AG04449 (cell line): ENCODE measurements at regions not wholly inside any gene's neighbourhood (a gene's known extent, or its start where the extent isn't known, plus 50 kb on each side); places are given as distances from the start of the nearest gene placed in this dataset.
A peak's percentile ranks its signal among the peaks of the same experiment; 100 is the strongest.
"Not testable (repeated sequence)": the region's sequence is repeated elsewhere in the genome, so short reads cannot be mapped to it uniquely, and the experiment has no call there.

Experiments used
- CTCF ChIA-PET: fragments of 350-600 bp; formaldehyde crosslinking; extraction: SDS; loops from one replicate; lab custom pipeline; 2021; ENCODE audit warnings: antibody characterized with exemption; lab: Yijun Ruan, JAX
- POLR2A ChIA-PET: fragments of 400-600, 350-600 bp; formaldehyde crosslinking; extraction: SDS; loops from one replicate; lab custom pipeline; 2020; ENCODE audit warnings: antibody characterized with exemption, inconsistent platforms; lab: Yijun Ruan, JAX
- DNase-seq: peaks from one replicate; pipeline ENCODE4 v3.0.0-alpha.2; 2010; ENCODE audit warnings: low read depth, low spot score
- H3K4me3 ChIP-seq: 2 replicates; pipeline ENCODE4 v1.5.1; 2011; ENCODE audit warnings: low read depth, mild to moderate bottlenecking, control low read depth, low read length
- TF ChIP-seq, protein P1 (sequence below): IDR thresholded peaks from one replicate; pipeline ENCODE4 v1.5.1; 2011; ENCODE audit warnings: mild to moderate bottlenecking, moderate library complexity, low read length, control low read depth, inconsistent platforms; ENCODE audit not compliant: insufficient read depth; ENCODE audit errors: missing control alignments

DNA sequence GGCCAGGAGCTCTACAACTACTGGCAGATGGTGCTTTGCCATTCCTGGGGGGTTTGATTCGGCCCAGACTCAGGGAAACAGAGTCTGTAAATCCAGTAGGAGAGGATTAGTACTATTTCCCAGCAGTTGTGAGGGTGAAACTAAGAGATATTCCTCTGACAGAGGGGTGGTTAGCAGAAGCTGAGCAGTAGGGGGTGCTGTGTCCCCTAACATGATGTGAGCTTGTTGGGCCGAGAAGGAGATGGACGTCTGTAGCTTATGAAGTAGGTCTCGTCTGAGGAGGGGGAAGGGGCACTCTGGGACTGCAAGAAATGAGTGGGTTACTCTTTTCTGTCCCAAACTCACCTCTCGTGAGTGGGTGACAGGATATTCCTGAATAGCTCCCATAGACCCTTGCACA, 179.2 kb upstream of the MBL2 start:
- DNase-seq, result no peak
- CTCF ChIA-PET, result interaction anchor here (0.6 to 1.8 kb wide), 3 partner anchors 9 to 1500 kb away, joined by 3 to 5 read pairs (median 3); no protein-coding TSS in a partner anchor
- H3K4me3 ChIP-seq, result no peak overlapping the region
- TF ChIP-seq, protein P1, sequence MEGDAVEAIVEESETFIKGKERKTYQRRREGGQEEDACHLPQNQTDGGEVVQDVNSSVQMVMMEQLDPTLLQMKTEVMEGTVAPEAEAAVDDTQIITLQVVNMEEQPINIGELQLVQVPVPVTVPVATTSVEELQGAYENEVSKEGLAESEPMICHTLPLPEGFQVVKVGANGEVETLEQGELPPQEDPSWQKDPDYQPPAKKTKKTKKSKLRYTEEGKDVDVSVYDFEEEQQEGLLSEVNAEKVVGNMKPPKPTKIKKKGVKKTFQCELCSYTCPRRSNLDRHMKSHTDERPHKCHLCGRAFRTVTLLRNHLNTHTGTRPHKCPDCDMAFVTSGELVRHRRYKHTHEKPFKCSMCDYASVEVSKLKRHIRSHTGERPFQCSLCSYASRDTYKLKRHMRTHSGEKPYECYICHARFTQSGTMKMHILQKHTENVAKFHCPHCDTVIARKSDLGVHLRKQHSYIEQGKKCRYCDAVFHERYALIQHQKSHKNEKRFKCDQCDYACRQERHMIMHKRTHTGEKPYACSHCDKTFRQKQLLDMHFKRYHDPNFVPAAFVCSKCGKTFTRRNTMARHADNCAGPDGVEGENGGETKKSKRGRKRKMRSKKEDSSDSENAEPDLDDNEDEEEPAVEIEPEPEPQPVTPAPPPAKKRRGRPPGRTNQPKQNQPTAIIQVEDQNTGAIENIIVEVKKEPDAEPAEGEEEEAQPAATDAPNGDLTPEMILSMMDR, result peak; percentile 36
- POLR2A ChIA-PET, result no interaction called here

DNA sequence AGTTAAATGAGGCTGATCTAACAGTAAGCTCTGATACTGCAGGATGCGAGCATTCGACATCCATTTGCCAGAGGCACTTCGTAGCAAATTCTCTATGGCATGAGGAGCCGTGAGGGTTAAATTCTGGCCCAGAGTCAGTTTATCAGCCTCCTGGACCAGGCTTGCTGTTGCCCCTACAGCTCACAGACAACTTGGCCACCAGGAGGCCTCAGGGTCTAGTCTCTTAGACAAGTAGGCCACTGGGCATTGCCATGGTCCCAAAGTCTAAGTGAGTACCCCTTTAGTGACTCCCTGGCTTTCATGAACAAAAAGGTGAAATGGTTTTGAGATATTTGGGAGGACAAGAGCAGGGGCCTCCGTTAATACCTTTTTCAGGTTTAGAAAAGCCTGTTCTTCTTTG, 178.0 kb upstream of the MBL2 start:
- no peak for DNase-seq
- CTCF ChIA-PET, result no interaction called here
- POLR2A ChIA-PET, result no interaction called here
- no peak overlapping the region for H3K4me3 ChIP-seq
- TF ChIP-seq, protein P1, result no peak

DNA sequence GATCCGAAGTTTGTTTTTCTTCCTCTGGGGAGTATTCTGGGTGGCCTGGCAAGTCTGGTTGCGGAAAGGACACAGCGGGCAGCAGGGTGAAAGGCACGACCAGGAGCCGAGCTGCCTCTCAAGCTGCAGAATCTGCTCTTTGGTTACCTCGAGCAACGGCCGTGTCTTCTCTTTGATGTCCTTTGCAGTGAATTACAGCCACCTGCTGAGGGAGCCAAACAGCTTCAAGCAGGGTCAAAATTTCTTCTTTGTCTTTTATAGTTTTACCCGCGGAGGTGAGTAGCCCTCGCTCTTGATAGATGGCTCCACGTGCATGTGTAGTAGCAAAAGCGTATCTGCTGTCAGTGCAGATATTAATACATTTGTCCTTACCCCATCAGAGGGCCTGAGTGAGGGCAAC, 177.3 kb upstream of the MBL2 start:
- DNase-seq, result no peak
- ChIA-PET CTCF (no interaction called here), POLR2A (no interaction called here)
- H3K4me3 ChIP-seq, result no peak overlapping the region
- TF ChIP-seq, protein P1, result no peak

DNA sequence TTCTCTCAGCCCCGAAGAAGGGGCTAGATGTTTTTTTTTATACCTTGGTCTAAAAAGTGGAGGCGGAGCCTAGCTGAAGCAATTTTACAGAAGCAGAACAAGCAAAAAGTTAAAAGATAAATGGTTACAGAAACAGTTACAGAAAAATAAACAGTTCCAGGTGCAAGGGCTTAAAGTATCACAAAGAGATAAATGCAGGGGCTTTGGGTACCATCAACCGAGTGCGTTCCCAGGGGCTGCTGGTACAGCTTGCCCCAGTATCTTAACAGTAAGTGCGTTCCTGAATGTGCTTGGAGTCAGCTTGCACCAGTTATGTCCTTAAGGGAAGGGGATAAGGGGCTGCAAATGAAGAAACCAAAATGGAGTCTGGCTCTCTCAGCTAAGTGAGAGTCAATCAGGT, 173.9 kb upstream of the MBL2 start:
- H3K4me3 ChIP-seq, result no peak overlapping the region
- no peak for DNase-seq
- TF ChIP-seq, protein P1, result no peak
- ChIA-PET CTCF (no interaction called here), POLR2A (no interaction called here)

DNA sequence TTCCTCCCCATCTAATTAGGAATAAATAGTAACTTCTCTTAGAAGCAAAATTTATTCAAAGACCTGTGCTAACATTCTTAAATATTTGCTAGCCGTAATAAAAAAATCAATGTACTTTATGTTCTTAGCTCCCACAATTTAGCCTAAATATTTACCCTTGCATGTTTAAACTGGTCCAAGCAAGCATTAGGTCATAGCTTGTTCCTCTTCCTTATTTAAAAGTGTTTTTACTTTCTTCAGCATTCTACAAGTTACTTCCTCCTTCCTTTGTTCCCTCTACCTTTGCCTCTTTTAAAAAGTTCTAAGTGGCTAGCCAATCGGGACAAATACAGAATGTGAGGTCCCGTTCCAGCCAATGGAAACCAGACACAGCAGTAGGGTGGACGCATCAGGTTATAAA, 172.9 kb upstream of the MBL2 start:
- CTCF ChIA-PET, H3K4me3 ChIP-seq, POLR2A ChIA-PET, DNase-seq: not testable (repeated sequence)

DNA sequence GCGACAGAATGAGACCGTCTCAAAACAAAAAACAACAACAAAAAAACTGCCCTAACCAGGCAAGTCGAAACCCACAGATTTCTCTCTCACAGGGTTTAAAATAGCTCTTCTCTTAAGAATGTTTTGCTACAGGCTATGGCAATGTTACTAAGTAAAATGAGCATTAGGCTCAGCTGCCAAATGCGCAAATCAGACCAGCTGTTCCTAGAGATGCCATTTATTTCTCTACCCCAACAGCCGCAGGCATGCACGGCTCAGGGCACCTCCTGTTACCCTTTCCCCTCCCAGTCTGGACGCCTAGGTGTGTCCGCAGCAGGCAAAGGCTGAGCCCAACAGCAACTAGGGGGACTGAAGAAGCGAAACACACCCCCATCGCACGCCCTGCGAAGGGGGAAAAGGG, 168.3 kb upstream of the MBL2 start:
- no peak overlapping the region for H3K4me3 ChIP-seq
- ChIA-PET CTCF (no interaction called here), POLR2A (no interaction called here)
- no peak for DNase-seq
- TF ChIP-seq, protein P1, result no peak

DNA sequence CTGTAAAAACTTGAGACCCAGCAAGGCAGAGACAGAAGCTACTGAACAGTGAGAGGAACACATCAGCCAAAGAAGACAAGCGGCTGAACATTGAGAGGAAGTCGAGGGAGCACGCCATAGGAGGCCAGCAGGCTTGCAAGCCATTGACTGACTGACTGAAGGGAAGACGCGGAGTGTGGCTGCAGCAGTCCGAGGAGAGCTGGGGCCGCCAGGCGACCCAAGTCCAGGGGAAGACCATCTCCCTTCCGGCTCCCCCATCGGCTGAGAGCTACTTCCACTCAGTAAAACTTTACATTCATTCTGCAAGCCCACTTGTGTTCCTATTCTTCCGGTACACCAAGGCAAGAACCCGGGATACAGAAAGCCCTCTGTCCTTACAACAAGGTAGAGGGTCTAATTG, 167.3 kb upstream of the MBL2 start:
- H3K4me3 ChIP-seq, result no peak overlapping the region
- TF ChIP-seq, protein P1, result no peak
- DNase-seq, result no peak
- ChIA-PET CTCF (no interaction called here), POLR2A (no interaction called here)
